GM23248 (cell line): ENCODE measurements at regions not wholly inside any gene's neighbourhood (a gene's known extent, or its start where the extent isn't known, plus 50 kb on each side); places are given as distances from the start of the nearest gene placed in this dataset.

Experiments
- DNase-seq: peaks from one replicate; pipeline ENCODE4 v3.0.0-alpha.2; 2015
- H2AFZ ChIP-seq: fragments of 200-600 bp; sonication (generic); 2 replicates; pipeline ENCODE4 v1.6.1; 2016; ENCODE audit warnings: antibody characterized with exemption
- H3F3A ChIP-seq: fragments of 200-600 bp; sonication (generic); 2 replicates; pipeline ENCODE4 v1.6.1; 2016; ENCODE audit warnings: mild to moderate bottlenecking, antibody characterized with exemption, mixed run types; ENCODE audit not compliant: insufficient read depth
- H3K27ac ChIP-seq: fragments of 200-600 bp; sonication (generic); 2 replicates; pipeline ENCODE4 v1.5.1; 2016; ENCODE audit warnings: mild to moderate bottlenecking
- H3K27me3 ChIP-seq: fragments of 200-600 bp; sonication (generic); replicated peaks from 2 replicates; pipeline ENCODE4 v1.6.1; 2016; ENCODE audit warnings: mild to moderate bottlenecking; ENCODE audit not compliant: insufficient read depth
- H3K36me3 ChIP-seq: fragments of 200-600 bp; sonication (generic); 2 replicates; pipeline ENCODE4 v1.6.1; 2016; ENCODE audit warnings: low read depth, mild to moderate bottlenecking
- H3K4me1 ChIP-seq: fragments of 200-600 bp; sonication (generic); 2 replicates; pipeline ENCODE4 v1.6.1; 2016; ENCODE audit warnings: mild to moderate bottlenecking; ENCODE audit not compliant: insufficient read depth
- H3K4me2 ChIP-seq: fragments of 200-600 bp; sonication (generic); one replicate; pipeline ENCODE4 v1.6.1; 2016; ENCODE audit warnings: mild to moderate bottlenecking; ENCODE audit not compliant: unreplicated experiment
- H3K4me3 ChIP-seq: fragments of 200-600 bp; sonication (generic); 2 replicates; pipeline ENCODE4 v1.5.1; 2016; ENCODE audit warnings: mild to moderate bottlenecking
- H3K79me2 ChIP-seq: fragments of 200-600 bp; sonication (generic); 2 replicates; pipeline ENCODE4 v1.6.1; 2016; ENCODE audit warnings: mild to moderate bottlenecking; ENCODE audit not compliant: insufficient read depth
- H3K9ac ChIP-seq: fragments of 200-600 bp; sonication (generic); 2 replicates; pipeline ENCODE4 v1.6.1; 2016; ENCODE audit warnings: mild to moderate bottlenecking
- H3K9me2 ChIP-seq: fragments of 200-600 bp; sonication (generic); 2 replicates; pipeline ENCODE4 v1.6.1; 2016; ENCODE audit warnings: mixed run types, mild to moderate bottlenecking, moderate library complexity; ENCODE audit not compliant: insufficient read depth
- H3K9me3 ChIP-seq: fragments of 200-600 bp; sonication (generic); one replicate; pipeline ENCODE4 v1.6.1; 2017; ENCODE audit warnings: low read depth
- H4K20me1 ChIP-seq: fragments of 200-600 bp; sonication (generic); 2 replicates; pipeline ENCODE4 v1.6.0; 2016; ENCODE audit not compliant: insufficient read depth
- EZH2 ChIP-seq: fragments of 200-600 bp; sonication (generic); IDR thresholded peaks from 2 replicates; pipeline ENCODE4 v1.6.1; 2018; ENCODE audit warnings: antibody characterized with exemption, mild to moderate bottlenecking; ENCODE audit not compliant: insufficient read depth, poor library complexity, severe bottlenecking
- EZH2phosphoT487 ChIP-seq: fragments of 200-600 bp; sonication (generic); IDR thresholded peaks from 2 replicates; pipeline ENCODE4 v1.6.1; 2018; ENCODE audit warnings: antibody characterized with exemption, moderate library complexity, mild to moderate bottlenecking, low read depth; ENCODE audit not compliant: insufficient read depth
- WGBS, 2 experiments: methylation state at CpG; one replicate each; pipeline ENCODE4 v1.1.6; 2015 to 2017; ENCODE audit warnings: low lambda C conversion rate in 2 of 2, low coverage in 1 of 2; ENCODE audit errors: missing lambda C conversion rate in 2 of 2; 5-methylcytosine and 5-hydroxymethylcytosine counted together
- in situ Hi-C: fragments of 300-500 bp; cut with MboI; formaldehyde crosslinking; loops from 2 replicates; pipeline ENCODE4 v1.15.0; 2020

GRCh38 chr4:104411502-104411901, 83.2 kb downstream of the CXXC4 start:
- in situ Hi-C loops: no loop called here
- WGBS, 2 experiments: 42 to 53% methylated on average over 2 of the region's 2 CpGs
- no peaks in the 10 kb centered on the region for H3K4me1 ChIP-seq

GRCh38 chr4:104408878-104409277, 85.8 kb downstream of the CXXC4 start:
- Histone ChIP-seq H3K9me2 (no peaks in the 10 kb centered on the region), H3K27me3 (no peaks in the 10 kb centered on the region), H3K79me2 (no peaks in the 10 kb centered on the region), H3K4me1 (no peaks in the 10 kb centered on the region), H4K20me1 (no peaks in the 10 kb centered on the region), H3F3A (no peaks in the 10 kb centered on the region), H3K4me3 (no peak overlapping the region), H3K9me3 (no peaks in the 10 kb centered on the region), H2AFZ (no peak overlapping the region), H3K4me2 (no peak overlapping the region), H3K27ac (no peak overlapping the region), H3K36me3 (no peaks in the 10 kb centered on the region), H3K9ac (no peak overlapping the region)
- 20 to 24% methylated on average over 2 of the region's 2 CpGs for WGBS, 2 experiments
- no peak for DNase-seq
- TF ChIP-seq EZH2phosphoT487 (no peak), EZH2 (no peak)
- in situ Hi-C loops: no loop called here

More at GRCh38 chr4:104411502-104411901, 83.2 kb downstream of the CXXC4 start:
- Histone ChIP-seq H3K4me2 (no peak overlapping the region), H3K27ac (no peak overlapping the region), H3K9me2 (no peaks in the 10 kb centered on the region), H2AFZ (no peak overlapping the region), H4K20me1 (no peaks in the 10 kb centered on the region), H3F3A (no peaks in the 10 kb centered on the region), H3K4me3 (no peak overlapping the region), H3K9me3 (no peaks in the 10 kb centered on the region), H3K27me3 (no peaks in the 10 kb centered on the region), H3K9ac (no peak overlapping the region), H3K36me3 (no peaks in the 10 kb centered on the region), H3K79me2 (no peaks in the 10 kb centered on the region)
- no peak for DNase-seq
- TF ChIP-seq EZH2 (no peak), EZH2phosphoT487 (no peak)

- no peaks in the 10 kb centered on the region for H3K27me3 ChIP-seq
- H3K9me2 ChIP-seq: no peaks in the 10 kb centered on the region
- no peak overlapping the region for H3K4me2 ChIP-seq
- no peak overlapping the region for H3K4me3 ChIP-seq
- H3K79me2 ChIP-seq: no peaks in the 10 kb centered on the region
- DNase-seq: no peak
- H3K36me3 ChIP-seq: no peaks in the 10 kb centered on the region
- no peak overlapping the region for H3K9ac ChIP-seq
- no peaks in the 10 kb centered on the region for H3K9me3 ChIP-seq
- H3K4me1 ChIP-seq: no peaks in the 10 kb centered on the region
- in situ Hi-C loops: no loop called here
- WGBS, 2 experiments: 16 to 17% methylated on average over 6 of the region's 6 CpGs
- no peaks in the 10 kb centered on the region for H3F3A ChIP-seq
- H2AFZ ChIP-seq: no peak overlapping the region
- TF ChIP-seq EZH2phosphoT487: no peak
- TF ChIP-seq EZH2: no peak
- no peak overlapping the region for H3K27ac ChIP-seq
- H4K20me1 ChIP-seq: no peaks in the 10 kb centered on the region
These were observed 90.3 kb downstream of the CXXC4 start for GRCh38 chr4:104404361-104404760.

GRCh38 chr4:104395168-104395614, 99.5 kb downstream of the CXXC4 start:
- Histone ChIP-seq H3F3A (no peaks in the 10 kb centered on the region), H3K4me2 (no peak overlapping the region), H3K27ac (no peak overlapping the region), H2AFZ (no peak overlapping the region), H3K9me2 (no peaks in the 10 kb centered on the region), H3K9me3 (no peaks in the 10 kb centered on the region), H4K20me1 (no peaks in the 10 kb centered on the region), H3K4me1 (no peaks in the 10 kb centered on the region), H3K36me3 (no peaks in the 10 kb centered on the region), H3K4me3 (no peak overlapping the region), H3K9ac (no peak overlapping the region), H3K27me3 (no peaks in the 10 kb centered on the region), H3K79me2 (no peaks in the 10 kb centered on the region)
- in situ Hi-C loops: no loop called here
- 2 to 3% methylated on average over 5 of the region's 5 CpGs for WGBS, 2 experiments
- no peak for DNase-seq
- no peak for TF ChIP-seq EZH2phosphoT487
- no peak for TF ChIP-seq EZH2
